DMS153 (cell line): ENCODE measurements at regions not wholly inside any gene's neighbourhood (a gene's known extent, or its start where the extent isn't known, plus 50 kb on each side); places are given as distances from the start of the nearest gene placed in this dataset.
"Not testable (repeated sequence)": the region's sequence is repeated elsewhere in the genome, so short reads cannot be mapped to it uniquely, and the experiment has no call there.

Source experiments
- DNase-seq: peaks from one replicate; lab custom pipeline; 2025; lab: John Stamatoyannopoulos, UW

DNA sequence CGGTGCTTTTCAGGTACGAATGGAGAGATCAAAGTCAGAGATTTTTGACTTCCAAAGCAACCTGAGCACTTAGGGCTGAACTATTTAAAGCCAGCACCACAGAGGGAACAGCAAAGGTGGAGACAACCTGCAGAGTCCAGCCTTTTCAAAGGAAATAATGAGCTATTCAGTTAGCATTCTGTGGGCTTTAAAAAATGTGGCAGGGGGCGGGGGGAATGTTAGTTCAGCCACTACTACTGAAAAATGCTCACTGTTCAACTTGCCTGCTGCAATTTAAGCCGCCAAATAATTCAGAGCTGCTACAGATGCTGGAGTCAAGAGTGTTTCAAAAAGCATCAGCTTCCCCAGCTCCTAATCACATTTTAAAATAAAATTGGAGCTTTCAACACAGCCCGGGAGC, 473.3 kb upstream of the PLXNA2 start:
- no peak for DNase-seq

DNA sequence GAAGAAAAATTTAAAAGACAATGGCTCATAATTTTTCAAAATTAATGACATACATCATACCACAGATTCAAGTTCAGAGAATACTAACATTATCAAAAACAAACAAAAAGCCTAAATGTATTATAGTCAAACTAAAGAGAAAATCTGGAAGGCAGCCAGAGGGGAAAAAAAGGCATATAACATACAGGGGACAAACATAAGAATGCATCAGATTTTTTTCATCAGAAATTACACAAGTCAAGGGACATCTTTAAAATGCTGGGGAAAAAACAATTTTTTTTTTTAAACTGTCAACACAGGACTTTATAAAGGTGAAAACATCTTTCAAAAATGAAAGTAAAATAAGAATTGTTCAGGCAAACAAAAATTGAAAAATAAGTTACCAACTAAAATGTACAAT, 478.4 kb upstream of the PLXNA2 start:
- DNase-seq, result no peak

DNA sequence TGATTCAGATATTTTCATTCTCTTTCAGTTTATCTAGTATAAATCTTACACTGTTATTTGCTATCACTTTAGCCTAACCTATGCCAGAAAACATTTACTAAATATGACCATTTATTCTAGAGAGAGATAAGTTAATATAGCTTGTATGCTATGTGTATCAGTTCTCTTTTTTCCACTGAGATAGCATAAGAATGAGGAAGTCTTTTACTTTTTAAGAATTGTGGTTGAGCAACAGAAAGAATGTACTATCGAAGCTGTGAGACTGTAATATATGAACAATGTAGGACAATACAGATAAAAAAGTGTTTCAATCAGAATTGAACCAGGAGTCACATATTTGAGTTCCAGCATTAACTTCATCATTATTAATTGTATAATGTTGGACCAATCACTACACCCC, 479.9 kb upstream of the PLXNA2 start:
- no peak for DNase-seq

DNA sequence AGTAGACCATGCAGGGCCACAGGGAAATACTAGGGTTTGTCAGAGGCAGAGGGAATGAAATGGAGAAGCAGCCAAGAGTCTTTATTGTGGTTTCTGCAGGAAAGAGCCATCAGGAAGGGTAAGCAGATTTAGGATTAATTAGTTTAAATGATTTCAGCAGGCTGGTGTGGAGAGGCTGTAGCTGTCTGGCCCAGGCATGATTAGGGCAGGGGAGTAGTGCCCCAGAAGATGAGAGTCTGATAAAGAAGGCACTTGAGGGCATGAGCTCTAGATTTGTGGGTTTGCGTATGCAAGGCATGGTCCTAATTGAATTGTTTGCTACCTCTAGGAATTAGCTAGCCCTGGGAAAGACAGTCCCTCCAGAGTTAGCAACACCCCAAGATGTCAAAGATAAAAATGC, 484.6 kb upstream of the PLXNA2 start:
- DNase-seq, result no peak

DNA sequence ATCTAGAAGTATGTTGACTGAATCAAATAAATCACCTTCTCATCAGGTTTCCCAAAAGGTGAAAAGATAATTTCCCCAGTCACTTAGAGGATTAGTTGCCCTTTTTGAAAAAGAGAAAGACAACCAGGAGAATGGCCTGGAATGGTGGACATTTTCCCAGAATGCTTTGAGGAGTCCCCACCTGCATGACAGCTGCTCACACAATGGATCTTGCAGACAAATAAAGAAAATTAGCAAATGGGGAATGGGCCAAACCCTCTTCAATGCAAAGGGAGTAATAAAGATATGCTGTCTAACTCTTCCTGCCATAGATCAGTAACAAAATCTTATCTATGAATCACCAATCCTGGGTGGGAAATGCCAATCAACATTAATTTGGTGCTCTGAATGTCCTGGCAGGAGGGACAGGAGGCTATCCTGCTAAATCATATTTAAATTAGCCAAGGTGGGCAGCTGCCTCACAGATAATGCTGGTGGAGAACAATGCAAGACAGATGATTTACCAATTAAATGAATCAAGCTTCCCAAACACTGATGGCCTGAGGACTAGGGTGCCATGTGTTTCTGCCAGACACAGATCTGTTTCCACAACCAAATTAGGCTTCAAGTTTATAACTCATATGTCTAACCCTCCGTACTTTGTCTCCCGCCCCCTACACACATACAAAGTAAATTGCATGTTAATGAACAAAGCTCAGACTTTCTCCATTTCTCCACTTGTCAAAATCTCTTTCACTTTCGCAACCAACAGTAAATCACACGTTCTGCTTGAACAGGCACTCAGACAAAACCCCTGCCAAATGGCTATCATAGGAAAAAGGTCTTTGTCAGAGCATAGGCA, 488.0 kb upstream of the PLXNA2 start:
- peak; percentile 92 for DNase-seq

DNA sequence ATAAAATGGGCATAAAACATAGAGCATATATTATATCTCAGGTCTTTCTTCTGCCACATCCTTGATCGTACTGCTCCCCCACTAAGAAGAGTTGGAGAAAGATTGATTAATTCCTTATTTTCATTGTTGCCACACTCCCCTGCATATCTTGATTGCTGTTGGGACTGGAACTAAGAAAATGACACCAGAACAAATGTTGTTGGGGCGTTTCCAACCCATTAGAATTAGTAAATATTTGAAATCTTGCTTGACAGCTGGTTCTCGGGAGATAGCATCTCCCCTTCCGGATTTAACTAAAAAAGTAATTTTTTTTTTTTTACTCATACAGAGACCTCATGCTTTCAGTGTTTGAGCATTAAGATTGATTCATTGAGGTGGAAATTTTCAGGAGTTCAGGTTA, 493.0 kb upstream of the PLXNA2 start:
- DNase-seq, result no peak

DNA sequence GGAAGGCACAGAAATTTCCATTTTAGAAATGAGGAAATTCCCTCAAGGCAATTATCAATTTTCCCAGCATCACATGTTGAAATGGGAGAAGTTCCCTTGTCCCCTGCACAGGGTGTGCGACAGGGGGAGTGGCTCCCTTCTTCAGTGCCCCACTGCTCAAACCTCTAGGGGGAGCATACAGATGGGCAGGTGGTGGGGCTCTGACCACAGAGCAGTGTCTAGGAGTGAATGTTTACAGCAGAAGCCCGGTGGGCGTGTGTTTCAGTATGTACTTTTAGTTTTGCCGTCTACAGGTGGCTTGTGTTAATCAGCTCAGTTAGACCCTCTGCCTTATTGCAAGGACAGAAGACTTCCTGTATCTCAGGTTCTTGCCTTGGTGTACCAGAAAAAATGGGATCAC, 493.7 kb upstream of the PLXNA2 start:
- DNase-seq, result no peak

DNA sequence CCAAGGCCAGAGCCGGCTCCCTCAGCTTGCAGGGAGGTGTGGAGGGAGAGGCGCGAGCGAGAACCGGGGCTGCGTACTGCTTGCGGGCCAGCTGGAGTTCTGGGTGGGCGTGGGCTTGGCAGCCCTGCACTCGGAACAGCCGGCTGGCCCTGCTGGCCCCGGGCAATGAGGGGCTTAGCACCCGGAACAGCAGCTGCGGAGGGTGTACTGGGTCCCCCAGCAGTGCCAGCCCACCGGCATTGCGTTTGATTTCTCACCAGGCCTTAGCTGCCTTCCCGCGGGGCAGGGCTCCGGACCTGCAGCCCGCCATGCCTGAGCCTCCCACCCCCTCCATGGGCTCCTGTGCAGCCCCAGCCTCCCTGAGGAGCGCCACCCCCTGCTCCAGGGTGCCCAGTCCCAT, 495.5 kb upstream of the PLXNA2 start:
- DNase-seq, result not testable (repeated sequence)

DNA sequence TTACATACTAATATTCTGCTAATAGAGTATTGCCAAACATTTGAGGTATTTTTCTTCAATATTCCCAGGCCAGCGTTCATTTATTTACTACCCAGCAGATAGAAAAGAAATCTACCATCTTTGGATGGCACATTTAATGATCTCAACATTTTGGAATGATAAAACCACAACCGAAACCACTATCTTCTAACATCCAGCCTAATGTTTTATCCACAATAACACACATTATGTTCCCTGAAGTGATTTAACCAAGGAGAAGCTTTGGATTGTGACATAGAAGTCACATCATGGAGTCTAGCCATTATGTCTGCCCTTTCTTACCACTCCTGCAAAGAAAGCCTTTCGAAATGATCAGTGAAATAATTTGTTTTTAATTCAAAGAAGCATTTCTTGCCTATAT, 497.1 kb upstream of the PLXNA2 start:
- DNase-seq, result no peak

DNA sequence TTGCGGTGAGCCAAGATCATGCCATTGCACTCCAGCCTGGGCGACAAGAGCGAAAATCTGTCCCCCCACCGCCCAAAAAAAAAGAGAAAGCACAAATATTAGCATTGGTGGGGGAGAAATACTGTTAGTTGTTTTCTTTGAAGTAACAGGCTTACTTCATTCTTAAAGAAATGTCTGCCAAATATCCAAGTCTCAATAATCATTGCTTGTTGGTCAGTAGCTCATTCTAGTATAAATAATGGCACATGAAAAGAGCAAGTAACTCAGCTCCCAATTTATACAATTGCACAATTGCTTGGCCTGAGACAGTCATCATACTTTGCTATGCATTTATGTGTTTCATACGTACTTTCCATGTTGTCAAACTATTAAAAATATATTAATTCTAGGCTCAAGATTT, 499.2 kb upstream of the PLXNA2 start:
- no peak for DNase-seq

DNA sequence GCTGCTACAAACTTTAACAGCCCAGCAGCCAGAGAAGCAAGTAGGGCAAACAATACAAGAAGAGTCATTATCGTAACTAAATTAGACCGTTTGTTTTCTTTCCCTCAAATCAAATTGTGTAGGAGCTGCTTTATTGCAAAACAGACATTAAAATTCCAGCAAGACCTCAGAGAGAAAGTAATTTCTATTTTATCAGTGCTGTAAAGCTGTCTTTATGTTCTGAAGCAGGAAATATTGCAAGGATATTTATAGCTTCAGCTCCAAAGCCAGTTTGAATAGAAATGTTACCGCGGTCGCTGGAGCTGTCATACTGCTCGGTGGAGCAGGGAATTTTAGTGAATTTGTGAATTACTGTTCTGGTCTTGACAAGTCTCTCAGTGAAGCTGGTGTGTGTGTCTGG, 503.8 kb upstream of the PLXNA2 start:
- peak; percentile 54 for DNase-seq

DNA sequence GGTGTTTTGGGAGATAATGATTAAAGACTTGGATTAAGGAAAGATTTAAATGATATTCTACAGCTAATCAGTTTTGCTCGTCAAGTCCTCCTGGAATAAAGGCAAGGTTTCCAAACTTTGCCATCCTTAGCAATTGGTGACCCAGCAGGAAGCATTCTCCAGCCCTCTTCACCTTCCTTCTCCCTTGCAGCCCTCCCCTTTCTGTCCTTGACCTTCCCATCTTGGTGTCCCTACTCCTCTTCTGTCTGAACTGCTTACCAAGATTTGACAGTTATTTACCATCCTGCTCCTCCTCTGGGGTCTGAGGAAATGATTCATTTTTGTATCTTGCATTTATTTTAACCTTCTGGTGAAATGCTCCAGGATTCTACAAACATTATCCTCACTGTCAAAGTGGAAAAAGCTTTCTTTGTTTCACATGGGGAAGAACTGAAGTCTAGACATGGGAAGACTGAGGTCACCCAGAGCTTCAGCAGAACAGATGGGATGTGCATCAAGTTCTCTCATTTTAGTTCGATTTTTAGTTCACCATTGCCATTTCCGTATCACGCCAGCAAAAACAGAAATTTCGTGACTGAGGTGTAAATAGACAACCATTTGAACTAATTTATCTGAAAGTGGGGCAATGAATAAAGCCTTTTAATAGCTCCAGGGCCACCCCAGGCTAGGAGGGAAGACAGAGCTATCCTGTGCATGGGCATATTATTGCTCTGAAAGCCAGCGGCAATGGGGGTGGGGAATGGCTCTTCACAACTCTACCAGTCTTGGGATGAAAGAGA, 504.4 kb upstream of the PLXNA2 start:
- DNase-seq, result no peak

DNA sequence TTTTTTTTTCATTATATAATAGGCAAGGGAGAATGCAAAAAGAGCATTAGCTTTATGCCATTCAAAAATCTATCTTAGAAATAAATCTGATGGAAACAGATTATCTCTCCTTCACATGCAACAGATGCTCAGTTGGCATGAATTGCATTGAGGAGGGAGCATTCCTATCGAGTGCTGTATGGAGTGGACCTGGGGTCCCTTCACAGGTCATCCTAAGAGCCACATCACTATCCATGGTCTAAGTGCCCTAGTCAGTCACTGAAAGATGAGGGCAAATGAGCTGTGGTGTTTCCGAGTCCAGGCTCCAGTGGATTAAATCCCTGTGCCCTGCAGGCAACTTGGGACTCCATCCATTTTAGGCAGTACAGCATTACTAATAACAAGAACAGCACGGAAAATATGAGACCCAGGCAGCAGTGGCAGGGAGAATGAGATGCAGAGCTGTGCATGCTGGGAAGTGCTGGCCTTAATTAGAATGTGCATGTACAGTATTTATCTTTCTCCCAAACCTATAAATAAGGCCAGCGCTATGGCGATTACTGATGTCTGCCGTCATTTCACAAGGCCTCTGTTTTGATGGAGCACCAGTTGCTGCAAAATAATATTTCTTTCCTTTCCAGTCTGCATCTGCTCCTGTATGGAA, 512.3 kb upstream of the PLXNA2 start:
- DNase-seq, result no peak

DNA sequence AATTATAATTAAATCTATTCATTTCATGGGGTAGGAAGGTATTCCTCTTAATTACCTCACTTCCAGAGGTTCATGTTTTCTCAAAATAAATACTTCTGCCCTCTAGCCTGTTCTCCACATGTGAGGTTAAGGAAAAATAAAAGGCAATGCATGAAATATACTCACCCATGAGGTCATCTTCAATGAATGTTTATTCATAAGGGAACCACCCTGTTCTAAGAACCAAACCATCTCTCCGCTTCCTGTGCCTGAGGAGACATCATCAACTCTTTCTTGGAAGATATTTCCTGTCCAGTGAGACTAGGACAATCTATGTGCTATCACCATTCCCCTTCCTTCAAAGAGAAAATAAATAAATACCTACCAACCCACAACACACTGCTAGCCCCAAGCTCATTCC, 513.7 kb upstream of the PLXNA2 start:
- DNase-seq, result no peak

DNA sequence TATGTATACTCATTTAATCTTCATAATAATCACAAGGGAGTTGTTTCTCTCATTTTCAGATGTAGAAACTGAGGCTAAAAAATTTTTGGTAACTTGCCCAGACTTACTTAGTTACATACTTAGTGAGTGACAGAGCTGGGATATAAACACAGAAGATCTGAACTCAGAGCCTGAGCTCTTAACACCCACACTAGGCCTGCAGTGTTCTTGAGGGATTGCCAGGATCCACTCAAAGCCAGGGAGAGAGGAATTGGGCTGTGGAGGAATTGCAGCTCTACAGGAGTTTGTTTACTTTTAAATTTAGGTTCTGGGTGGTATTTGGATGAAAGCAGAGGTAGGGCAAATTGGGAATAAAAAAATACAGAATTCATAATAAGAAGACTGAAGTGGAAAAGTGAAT, 515.1 kb upstream of the PLXNA2 start:
- DNase-seq, result no peak

DNA sequence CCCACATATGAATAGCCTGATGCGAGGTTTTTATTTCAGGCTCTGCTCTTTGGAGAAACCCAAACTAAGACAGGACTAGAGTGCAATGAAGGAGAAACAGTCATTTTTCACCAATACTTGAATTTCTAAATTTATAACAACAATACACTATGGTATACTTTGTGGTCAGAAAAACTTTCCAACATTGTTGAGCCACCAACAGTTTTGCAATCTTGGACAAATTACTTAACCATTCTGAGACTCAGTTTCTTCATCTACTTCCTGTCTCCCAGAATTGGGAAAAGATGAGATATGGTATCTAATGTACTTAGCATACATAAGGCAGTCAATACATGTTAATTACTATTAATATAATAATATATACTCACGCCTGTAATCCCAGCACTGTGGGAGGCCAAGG, 519.8 kb upstream of the PLXNA2 start:
- no peak for DNase-seq

DNA sequence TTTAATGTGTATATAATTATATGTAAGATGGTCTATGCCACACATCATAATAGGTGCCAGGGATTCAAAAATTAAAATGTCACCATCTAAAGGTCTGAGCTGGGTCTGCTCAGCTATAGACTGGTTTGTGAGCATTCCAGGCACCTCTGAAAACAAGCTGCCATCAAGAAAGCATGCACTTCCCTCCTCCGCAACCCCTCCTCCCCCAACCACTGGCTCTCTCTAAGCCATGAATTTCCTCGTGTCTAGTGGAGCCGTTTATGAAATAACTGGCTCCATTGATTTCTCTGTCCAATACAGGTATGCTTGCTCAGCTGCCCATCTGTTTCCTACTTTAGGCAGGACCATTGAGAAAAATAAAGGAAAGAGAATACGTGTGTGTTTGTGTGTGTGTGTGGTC, 522.6 kb upstream of the PLXNA2 start:
- DNase-seq, result peak; percentile 96

DNA sequence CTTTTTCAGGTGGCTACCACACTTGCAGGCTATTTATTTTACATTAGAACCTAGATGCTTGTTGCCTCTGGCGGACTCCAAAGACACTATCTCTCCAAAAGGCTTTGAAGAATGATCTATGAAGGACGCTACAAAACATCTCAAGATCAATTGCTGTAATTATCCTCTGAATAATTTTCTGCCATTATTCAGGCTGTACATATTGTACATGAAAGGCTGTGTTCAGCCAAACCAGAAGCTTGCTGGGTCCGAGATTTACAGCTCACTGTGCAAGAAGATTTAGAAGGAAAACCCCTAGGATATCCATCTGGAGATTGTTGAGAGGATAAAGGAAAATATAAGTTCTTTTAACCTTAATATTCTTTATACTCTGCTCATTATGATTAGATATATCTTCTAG, 523.6 kb upstream of the PLXNA2 start:
- no peak for DNase-seq

DNA sequence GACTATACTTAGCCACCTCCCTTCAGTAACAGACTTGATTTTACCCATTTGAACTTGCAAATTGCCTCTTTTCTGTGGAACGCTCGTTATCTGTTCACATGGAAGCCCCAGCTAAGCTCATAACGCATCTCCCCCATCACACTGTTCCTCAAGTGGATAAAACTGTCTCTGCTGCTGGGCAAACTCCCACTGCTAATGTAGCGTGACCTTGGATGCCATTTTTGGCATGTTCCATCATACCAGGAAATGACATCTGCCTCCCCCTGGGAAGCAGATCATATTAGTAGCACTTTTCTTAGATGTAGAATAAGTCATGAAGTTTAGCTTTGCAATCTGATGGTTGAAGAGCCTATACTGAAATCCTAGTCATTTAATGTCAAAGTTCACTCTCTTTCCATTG, 528.7 kb upstream of the PLXNA2 start:
- no peak for DNase-seq

DNA sequence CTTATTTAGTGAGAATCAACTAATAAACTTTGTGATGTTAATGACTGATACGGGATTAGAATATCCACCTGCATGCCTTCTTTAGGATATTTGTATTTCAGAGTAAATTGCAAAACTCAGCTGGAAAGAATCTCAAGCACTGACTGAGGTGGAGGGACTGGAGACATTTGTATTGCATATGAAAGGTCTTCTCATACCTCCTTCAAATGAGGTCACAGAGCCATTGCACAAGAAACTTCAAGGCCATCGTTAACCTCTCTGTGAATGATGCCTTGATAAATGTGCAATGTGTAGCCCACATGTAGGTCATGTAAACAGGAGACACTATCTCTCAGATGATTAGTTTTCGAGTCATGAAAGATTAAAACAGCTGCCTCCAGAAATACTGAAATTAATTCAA, 531.7 kb upstream of the PLXNA2 start:
- no peak for DNase-seq

DNA sequence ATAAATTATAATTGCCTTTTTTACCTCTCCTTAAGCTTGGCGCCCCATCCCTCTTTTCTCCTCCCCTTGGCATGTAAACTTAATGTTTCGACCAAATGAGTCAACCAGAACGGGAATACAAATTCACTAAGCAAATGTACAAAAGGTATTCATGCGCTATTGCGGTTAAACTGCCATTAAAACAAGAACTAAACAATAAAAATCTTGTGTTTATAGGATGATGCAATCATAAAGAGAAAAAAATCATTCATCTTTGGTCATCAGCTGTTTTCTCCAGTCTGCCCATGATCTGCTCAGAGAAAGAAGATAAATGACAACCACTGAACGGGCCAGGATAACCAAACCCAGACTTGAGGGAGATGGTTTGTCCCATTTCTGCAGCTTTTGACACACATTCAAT, 534.2 kb upstream of the PLXNA2 start:
- DNase-seq, result no peak

DNA sequence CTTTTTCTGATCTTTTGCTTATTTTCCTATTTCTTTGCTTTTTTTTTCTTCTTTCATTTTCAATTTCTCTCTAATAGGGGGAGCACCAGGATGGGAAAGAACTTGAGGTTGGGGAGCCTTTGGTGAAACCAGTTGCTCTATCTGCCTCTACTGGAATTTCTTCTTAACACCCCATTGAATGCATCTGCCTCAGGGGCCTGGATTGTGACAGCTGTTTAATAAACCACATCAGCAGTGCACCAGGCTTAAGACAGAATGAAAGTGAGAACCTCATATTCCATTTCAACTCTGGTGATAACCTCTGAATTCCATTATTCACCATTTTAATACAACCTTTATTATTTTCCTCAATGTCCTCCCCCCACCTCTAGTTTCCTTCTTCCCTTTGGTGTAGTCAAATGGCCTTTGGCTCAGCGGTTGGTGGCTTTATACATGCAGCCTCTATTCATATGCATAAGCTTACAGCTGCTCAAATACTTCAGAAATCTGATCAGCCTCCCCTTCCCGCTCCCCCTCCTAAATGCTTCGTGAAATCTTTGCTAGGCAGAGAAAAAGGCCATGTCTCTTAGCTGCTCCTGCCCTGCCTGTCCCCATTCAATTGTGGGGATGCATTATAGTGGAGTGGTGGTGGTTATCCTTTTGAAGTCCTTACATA, 537.3 kb upstream of the PLXNA2 start:
- peak; percentile 93 for DNase-seq

DNA sequence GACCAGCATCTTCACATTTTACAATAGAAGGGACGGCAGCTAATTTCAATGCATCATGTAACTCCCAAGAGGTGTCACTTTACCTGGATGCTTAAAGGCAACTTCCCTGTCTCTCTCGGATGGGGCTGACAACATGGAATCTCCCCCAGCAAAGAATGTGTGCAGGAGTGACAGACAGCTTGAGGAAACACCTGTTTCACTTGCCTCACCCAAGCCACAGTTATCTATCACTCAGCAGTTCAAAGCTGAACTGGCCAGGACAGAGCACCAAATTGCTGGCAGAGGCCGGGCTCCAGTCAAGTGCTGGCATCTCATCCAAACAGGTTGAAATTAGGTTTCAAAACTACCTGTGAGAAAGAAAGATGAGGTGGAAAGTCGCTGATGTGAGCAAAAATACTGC, 538.0 kb upstream of the PLXNA2 start:
- no peak for DNase-seq
